ENCODE measurements at regions not wholly inside any gene's neighbourhood (a gene's known extent, or its start where the extent isn't known, plus 50 kb on each side); places are given as distances from the start of the nearest gene placed in this dataset.

- TF ChIP-seq POLR2AphosphoS5 (IDR thresholded peaks at IDR 0.05): no peak
- no peak for TF ChIP-seq CTCF (IDR thresholded peaks at IDR 0.05)
- TF ChIP-seq POLR2A (IDR thresholded peaks at IDR 0.05): no peak
These were observed 104.9 kb upstream of the TSHZ2 start for GRCh38 chr20:52867305-52867704.

Data from gastroesophageal sphincter (tissue), 3 donors.